ENCODE measurements at regions not wholly inside any gene's neighbourhood (a gene's known extent, or its start where the extent isn't known, plus 50 kb on each side); places are given as distances from the start of the nearest gene placed in this dataset.

DNA sequence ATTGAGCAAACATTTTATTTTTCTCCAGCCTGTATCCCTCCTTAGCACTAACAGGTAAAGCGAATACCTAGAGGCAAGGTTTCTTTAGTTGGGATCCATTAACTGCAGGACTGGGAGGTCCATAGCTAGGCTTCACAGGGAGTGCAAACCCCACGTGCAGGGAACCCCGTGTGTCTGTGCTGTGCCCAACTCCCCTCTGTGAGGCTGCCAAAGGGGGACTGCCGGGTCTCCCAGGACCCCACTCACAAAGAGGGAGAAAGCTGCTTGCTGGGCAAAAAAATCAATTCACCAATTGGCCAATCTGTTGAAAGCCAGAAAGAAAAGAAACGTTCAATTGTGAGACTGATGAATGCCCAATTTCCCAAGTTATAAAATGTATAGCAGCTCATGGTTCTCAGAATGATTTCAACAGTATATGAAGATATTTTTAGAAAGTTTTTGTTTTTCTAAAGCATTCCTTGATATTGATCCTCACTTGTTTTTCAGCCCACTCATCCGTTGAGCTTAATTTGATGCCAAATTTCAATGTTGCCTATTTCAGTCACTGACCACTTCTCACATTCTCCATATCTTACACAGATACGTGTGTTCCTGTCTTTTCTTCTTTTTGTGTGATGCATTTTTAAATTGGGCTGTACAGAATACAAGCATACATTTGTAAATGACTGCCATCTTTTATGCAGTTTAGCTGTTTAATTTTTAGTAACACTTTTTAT, 202.7 kb upstream of the PRSS58 start (continued):
- TF ChIP-seq MAFK (IDR thresholded peaks at IDR 0.05; ENCODE audit: low read depth, low read length) = no peak

DNA sequence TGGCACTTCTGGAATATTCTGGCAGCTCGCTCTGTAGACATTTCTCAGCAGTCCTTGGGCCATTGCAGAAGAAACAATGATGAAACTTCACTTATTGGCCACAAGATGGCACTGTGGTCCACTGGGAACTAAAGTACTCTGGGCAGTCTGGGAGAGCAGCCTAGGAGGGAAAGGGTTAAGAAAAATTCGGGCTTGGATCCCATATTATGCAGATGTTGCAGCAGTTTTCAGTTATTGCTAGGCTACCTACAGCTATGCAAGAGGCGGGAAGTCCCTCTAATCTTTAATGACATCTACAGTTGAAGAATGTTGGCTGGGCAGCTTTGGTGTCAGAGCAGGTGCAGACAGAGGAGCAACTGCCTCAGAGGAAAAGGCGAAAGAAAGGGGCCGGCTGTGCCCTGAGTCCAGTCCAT, 201.7 kb upstream of the PRSS58 start:
- H3K9me3 ChIP-seq (ENCODE audit: control insufficient read depth, insufficient read depth, low read length) = no peaks in the 10 kb centered on the region
- peak overlapping the region; percentile 51 for H2AFZ ChIP-seq (replicated peaks; ENCODE audit: low read length, poor library complexity)
- TF ChIP-seq BHLHE40 (IDR thresholded peaks at IDR 0.05; ENCODE audit: low read depth, low read length) = no peak
- TF ChIP-seq, protein P1, sequence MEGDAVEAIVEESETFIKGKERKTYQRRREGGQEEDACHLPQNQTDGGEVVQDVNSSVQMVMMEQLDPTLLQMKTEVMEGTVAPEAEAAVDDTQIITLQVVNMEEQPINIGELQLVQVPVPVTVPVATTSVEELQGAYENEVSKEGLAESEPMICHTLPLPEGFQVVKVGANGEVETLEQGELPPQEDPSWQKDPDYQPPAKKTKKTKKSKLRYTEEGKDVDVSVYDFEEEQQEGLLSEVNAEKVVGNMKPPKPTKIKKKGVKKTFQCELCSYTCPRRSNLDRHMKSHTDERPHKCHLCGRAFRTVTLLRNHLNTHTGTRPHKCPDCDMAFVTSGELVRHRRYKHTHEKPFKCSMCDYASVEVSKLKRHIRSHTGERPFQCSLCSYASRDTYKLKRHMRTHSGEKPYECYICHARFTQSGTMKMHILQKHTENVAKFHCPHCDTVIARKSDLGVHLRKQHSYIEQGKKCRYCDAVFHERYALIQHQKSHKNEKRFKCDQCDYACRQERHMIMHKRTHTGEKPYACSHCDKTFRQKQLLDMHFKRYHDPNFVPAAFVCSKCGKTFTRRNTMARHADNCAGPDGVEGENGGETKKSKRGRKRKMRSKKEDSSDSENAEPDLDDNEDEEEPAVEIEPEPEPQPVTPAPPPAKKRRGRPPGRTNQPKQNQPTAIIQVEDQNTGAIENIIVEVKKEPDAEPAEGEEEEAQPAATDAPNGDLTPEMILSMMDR (conservative IDR thresholded peaks at IDR 0.05; ENCODE audit: low read depth, low read length) = peak; percentile 78
- no peak for TF ChIP-seq RFX5 (IDR thresholded peaks at IDR 0.05; ENCODE audit: low read depth, low read length)
- no peak for TF ChIP-seq NFE2L2 (IDR thresholded peaks at IDR 0.05; ENCODE audit: low read depth, low read length)
- no peak for TF ChIP-seq FOS (IDR thresholded peaks at IDR 0.05; ENCODE audit: low read depth, low read length)
- TF ChIP-seq, protein P2, sequence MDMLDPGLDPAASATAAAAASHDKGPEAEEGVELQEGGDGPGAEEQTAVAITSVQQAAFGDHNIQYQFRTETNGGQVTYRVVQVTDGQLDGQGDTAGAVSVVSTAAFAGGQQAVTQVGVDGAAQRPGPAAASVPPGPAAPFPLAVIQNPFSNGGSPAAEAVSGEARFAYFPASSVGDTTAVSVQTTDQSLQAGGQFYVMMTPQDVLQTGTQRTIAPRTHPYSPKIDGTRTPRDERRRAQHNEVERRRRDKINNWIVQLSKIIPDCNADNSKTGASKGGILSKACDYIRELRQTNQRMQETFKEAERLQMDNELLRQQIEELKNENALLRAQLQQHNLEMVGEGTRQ (IDR thresholded peaks at IDR 0.05; ENCODE audit: low read depth, low read length) = no peak
- TF ChIP-seq RCOR1 (IDR thresholded peaks at IDR 0.05; ENCODE audit: insufficient replicate concordance, low read length) = no peak
- no peak for TF ChIP-seq MXI1 (IDR thresholded peaks at IDR 0.05; ENCODE audit: borderline replicate concordance, low read depth, low read length)
- TF ChIP-seq MAFK (IDR thresholded peaks at IDR 0.05; ENCODE audit: low read depth, low read length) = no peak
- TF ChIP-seq, protein P3, sequence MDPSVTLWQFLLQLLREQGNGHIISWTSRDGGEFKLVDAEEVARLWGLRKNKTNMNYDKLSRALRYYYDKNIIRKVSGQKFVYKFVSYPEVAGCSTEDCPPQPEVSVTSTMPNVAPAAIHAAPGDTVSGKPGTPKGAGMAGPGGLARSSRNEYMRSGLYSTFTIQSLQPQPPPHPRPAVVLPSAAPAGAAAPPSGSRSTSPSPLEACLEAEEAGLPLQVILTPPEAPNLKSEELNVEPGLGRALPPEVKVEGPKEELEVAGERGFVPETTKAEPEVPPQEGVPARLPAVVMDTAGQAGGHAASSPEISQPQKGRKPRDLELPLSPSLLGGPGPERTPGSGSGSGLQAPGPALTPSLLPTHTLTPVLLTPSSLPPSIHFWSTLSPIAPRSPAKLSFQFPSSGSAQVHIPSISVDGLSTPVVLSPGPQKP (IDR thresholded peaks at IDR 0.05; ENCODE audit: borderline replicate concordance, low read depth, low read length) = no peak
- no peak for TF ChIP-seq MAZ (IDR thresholded peaks at IDR 0.05; ENCODE audit: borderline replicate concordance, low read depth, low read length)

More for the DNA sequence above, 201.7 kb upstream of the PRSS58 start:
- Histone ChIP-seq H3K18ac (ENCODE audit: low read depth, low read length) (peak overlapping the region; percentile 58; the same call in 1 of the 2 replicates), H2BK120ac (ENCODE audit: low read depth, low read length) (peak overlapping the region; percentile 94), H3K4me3 (ENCODE audit: insufficient read depth, low read depth, low read length) (no peak overlapping the region), H4K5ac (ENCODE audit: low read depth, low read length) (peak overlapping the region; percentile 35; the same call in 1 of the 2 replicates), H3K27me3 (ENCODE audit: control insufficient read depth, insufficient read depth, low read length) (no peaks in the 10 kb centered on the region), H2BK20ac (ENCODE audit: low read depth, low read length) (peak overlapping the region; percentile 91), H4K20me1 (ENCODE audit: insufficient read depth, low read length) (no peaks in the 10 kb centered on the region), H3K14ac (replicated peaks; ENCODE audit: low read depth, low read length) (peak overlapping the region; percentile 93), H3K36me3 (ENCODE audit: control insufficient read depth, insufficient read depth, low read length) (no peaks in the 10 kb centered on the region), H3K4me2 (ENCODE audit: low read depth, low read length) (no peak overlapping the region), H3K23ac (ENCODE audit: low read depth, low read length) (peak overlapping the region; percentile 62; the same call in 1 of the 2 replicates), H2BK5ac (ENCODE audit: low read depth, low read length, poor library complexity, severe bottlenecking) (peak overlapping the region; percentile 97), H2AK5ac (ENCODE audit: low read depth, low read length) (peak overlapping the region; percentile 65), H3K9me1 (ENCODE audit: insufficient read depth, low read length) (peaks cover 16% of the 10 kb centered on the region), H3K56ac (ENCODE audit: extremely low read depth, insufficient read depth, low read length) (no peak overlapping the region), H3K4me1 (ENCODE audit: control insufficient read depth, insufficient read depth, low read length) (peaks cover 22% of the 10 kb centered on the region), H3K9ac (ENCODE audit: low read depth, low read length) (no peak overlapping the region), H3K4ac (ENCODE audit: low read depth, low read length) (peak overlapping the region; percentile 82), H4K8ac (ENCODE audit: low read depth in 2 of 2, low read length in 2 of 2) (peak overlapping the region; percentile 6 to 82; a peak in 2 of 4 replicates), H2AK9ac (replicated peaks; ENCODE audit: low read depth, low read length, poor library complexity) (peak overlapping the region; percentile 71), H4K91ac (ENCODE audit: insufficient read depth, low read depth, low read length) (peak overlapping the region; percentile 48; the same call in 1 of the 2 replicates), H2BK15ac (ENCODE audit: low read depth, low read length) (peak overlapping the region; percentile 73; the same call in 2 of the 3 replicates), H3K79me1 (ENCODE audit: low read depth in 1 of 2, low read length in 2 of 2) (peaks cover 0 to 7% of the 10 kb centered on the region in 2 experiments; a peak in 1 of 4 replicates), H3K27ac (ENCODE audit: insufficient read depth, low read length) (no peak overlapping the region)
- dilution Hi-C loops (cut with HindIII; ENCODE audit: low sequenced_read_pairs, unreplicated experiment) = no loop called here
- DNase-seq (peak; percentile 90), ATAC-seq (ENCODE audit: low read depth) (peak; percentile 50)
- in situ Hi-C loops (cut with MboI; ENCODE audit: low sequenced_read_pairs) = no loop called here
- intact Hi-C loops (cut with micrococcal nuclease) = loop anchor here (1.0 to 5.0 kb wide), 4 partner anchors 24 to 324 kb away; no protein-coding TSS in a partner anchor
- no TSS peak for BruUV-seq (replicated peaks)
- CTCF ChIA-PET = interaction anchor here (0.6 to 4.2 kb wide), 17 partner anchors 14 to 145 kb away, joined by 3 to 19 read pairs (median 4); no protein-coding TSS in a partner anchor
- 17% methylated on average over 1 of the region's 5 CpGs; no CpG with 5 or more reads in 1 of the 2 experiments for WGBS, 2 experiments (ENCODE audit: extremely low coverage in 2 of 2, insufficient read length in 1 of 2)
- POLR2A ChIA-PET (ENCODE audit: unreplicated experiment) = interaction anchor here (0.8 kb wide), 1 partner anchor 22 kb away, joined by 3 read pairs; no protein-coding TSS in a partner anchor
